Endothelial cell of umbilical vein (primary cell): ENCODE measurements at regions not wholly inside any gene's neighbourhood (a gene's known extent, or its start where the extent isn't known, plus 50 kb on each side); places are given as distances from the start of the nearest gene placed in this dataset.

ENCODE experiments used
- BruUV-seq: library from RNA; stranded (reverse); fragments of 400-500 nt; replicated peaks from 2 replicates; lab custom pipeline; 2021; lab: Mats Ljungman, UMichigan
- CTCF ChIA-PET: fragments of 300-600, 350-600 bp; sonication (Branson Sonifier 250); formaldehyde crosslinking; loops from one replicate; lab custom pipeline; 2021; ENCODE audit warnings: antibody characterized with exemption, inconsistent platforms; lab: Charles Lee
- POLR2A ChIA-PET: fragments of 300-600, 350-600 bp; sonication (Branson Sonifier 250); formaldehyde crosslinking; loops from one replicate; lab custom pipeline; 2021; ENCODE audit warnings: antibody characterized with exemption, inconsistent platforms; lab: Charles Lee
- DNase-seq: peaks from one replicate; pipeline ENCODE4 v3.0.0-alpha.2; 2011; ENCODE audit warnings: low read depth, low spot score
- FAIRE-seq: peaks from 2 replicates; lab custom pipeline; 2011; peaks lifted over from hg19 to GRCh38; lab: Jason Lieb, UNC
- H2AFZ ChIP-seq: 2 replicates; pipeline ENCODE4 v1.6.0; 2012; ENCODE audit warnings: low read depth, low read length, control low read depth, inconsistent platforms
- H3K27ac ChIP-seq: 2 replicates; pipeline ENCODE4 v1.5.1; 2011; ENCODE audit warnings: low read depth, mild to moderate bottlenecking, control low read depth, low read length, moderate library complexity; ENCODE audit not compliant: insufficient read depth
- H3K27me3 ChIP-seq, 2 experiments: 2 replicates each; pipeline versions ENCODE4 v1.6.0 to v1.6.1; 2011; ENCODE audit warnings: low read length in 2 of 2, mixed read lengths in 1 of 2; ENCODE audit not compliant: control insufficient read depth in 2 of 2, insufficient read depth in 2 of 2
- H3K36me3 ChIP-seq, 2 experiments: 2 replicates in 1 of 2; 3 replicates in 1 of 2; pipeline ENCODE4 v1.5.1; 2011; ENCODE audit warnings: low read length in 2 of 2, mild to moderate bottlenecking in 1 of 2, moderate library complexity in 1 of 2; ENCODE audit not compliant: control insufficient read depth in 2 of 2, insufficient read depth in 2 of 2; ENCODE audit errors: extremely low read depth in 1 of 2
- H3K4me1 ChIP-seq: 3 replicates; pipeline ENCODE4 v1.5.1; 2011; ENCODE audit warnings: mild to moderate bottlenecking, low read length; ENCODE audit not compliant: control insufficient read depth, insufficient read depth; ENCODE audit errors: extremely low read depth
- H3K4me2 ChIP-seq: 2 replicates; pipeline ENCODE4 v1.6.1; 2011; ENCODE audit warnings: low read length, control low read depth, mixed read lengths; ENCODE audit not compliant: insufficient read depth
- H3K4me3 ChIP-seq, 3 experiments: fragments of 200-600 bp in 1 of 3; sonication (generic), shearing (Covaris generic) in 1 of 3; replicated peaks in 1 of 3; 2 replicates each; pipeline ENCODE4 v1.5.1; 2011 to 2016; ENCODE audit warnings: control low read depth in 3 of 3, low read length in 3 of 3, mild to moderate bottlenecking in 2 of 3, inconsistent platforms in 1 of 3, low read depth in 1 of 3, moderate library complexity in 1 of 3; ENCODE audit not compliant: insufficient read depth in 1 of 3
- H3K79me2 ChIP-seq: 2 replicates; pipeline ENCODE4 v1.6.0; 2012; ENCODE audit warnings: low read length, inconsistent platforms; ENCODE audit not compliant: control insufficient read depth, insufficient read depth
- H3K9ac ChIP-seq: replicated peaks from 2 replicates; pipeline ENCODE3; 2011; ENCODE audit warnings: low read length, control low read depth; ENCODE audit not compliant: insufficient read depth; ENCODE audit errors: extremely low read depth
- H3K9me1 ChIP-seq: replicated peaks from 3 replicates; pipeline ENCODE4 v1.6.0; 2011; ENCODE audit warnings: mild to moderate bottlenecking, low read length; ENCODE audit not compliant: control insufficient read depth, insufficient read depth; ENCODE audit errors: extremely low read depth
- H3K9me3 ChIP-seq: replicated peaks from 2 replicates; pipeline ENCODE4 v1.5.1; 2012; ENCODE audit warnings: low read length, inconsistent platforms; ENCODE audit not compliant: control insufficient read depth, insufficient read depth
- H4K20me1 ChIP-seq: replicated peaks from 2 replicates; pipeline ENCODE3; 2011; ENCODE audit warnings: mild to moderate bottlenecking, low read length; ENCODE audit not compliant: control insufficient read depth, insufficient read depth; ENCODE audit errors: extremely low read depth
- CTCF ChIP-seq, 2 donors: IDR thresholded peaks; 1 replicate in 1 of 2; 2 replicates in 1 of 2; pipeline ENCODE4 v1.5.1; 2011; ENCODE audit warnings: low read length in 2 of 2, mild to moderate bottlenecking in 2 of 2, moderate library complexity in 2 of 2, control low read depth in 1 of 2, inconsistent platforms in 1 of 2, low read depth in 1 of 2; ENCODE audit not compliant: insufficient read depth in 1 of 2; ENCODE audit errors: extremely low read depth in 1 of 2
- EZH2 ChIP-seq: IDR thresholded peaks from 2 replicates; pipeline ENCODE4 v1.6.1; 2012; ENCODE audit warnings: borderline replicate concordance, low read depth, mild to moderate bottlenecking, moderate library complexity, low read length, inconsistent platforms; ENCODE audit not compliant: severe bottlenecking
- FOS ChIP-seq: IDR thresholded peaks from 2 replicates; pipeline ENCODE4 v1.6.1; 2011; ENCODE audit warnings: mild to moderate bottlenecking, low read length, moderate library complexity, borderline replicate concordance; ENCODE audit not compliant: insufficient read depth
- GATA2 ChIP-seq: IDR thresholded peaks from 2 replicates; pipeline ENCODE4 v1.7.0; 2011; ENCODE audit warnings: low read depth, mild to moderate bottlenecking, moderate library complexity, mixed read lengths, low read length; ENCODE audit not compliant: insufficient read length, insufficient read depth
- JUN ChIP-seq: IDR thresholded peaks from 2 replicates; pipeline ENCODE4 v1.6.1; 2011; ENCODE audit warnings: borderline replicate concordance, low read depth; ENCODE audit not compliant: insufficient read length, insufficient read depth
- MAX ChIP-seq: IDR thresholded peaks from 2 replicates; pipeline ENCODE4 v1.6.1; 2011; ENCODE audit not compliant: insufficient read depth, insufficient read length
- MYC ChIP-seq: IDR thresholded peaks from one replicate; pipeline ENCODE4 v1.6.1; 2011; ENCODE audit warnings: mild to moderate bottlenecking, low read depth, low read length
- POLR2A ChIP-seq: IDR thresholded peaks from 2 replicates; pipeline ENCODE4 v1.6.1; 2012; ENCODE audit warnings: low read depth, mild to moderate bottlenecking, control low read depth, low read length
- POLR2AphosphoS5 ChIP-seq: IDR thresholded peaks from 2 replicates; pipeline ENCODE4 v1.6.1; 2012; ENCODE audit warnings: low read depth, mild to moderate bottlenecking, control low read depth, low read length, moderate library complexity; ENCODE audit not compliant: insufficient read depth
- dilution Hi-C: fragments of 300-500 bp; cut with MboI; formaldehyde crosslinking; loops from one replicate; pipeline ENCODE4 v1.15.0; 2019; ENCODE audit warnings: low sequenced_read_pairs; ENCODE audit not compliant: extremely low pct_ligation_motif_present
- intact Hi-C: fragments of 100-400 bp; cut with micrococcal nuclease; formaldehyde crosslinking; loops from one replicate; pipeline ENCODE4 v1.10.0; 2022

GRCh38 chr2:48006094-48006493 is 99.8 kb upstream of the FBXO11 start:
- Histone ChIP-seq H3K27me3 (peaks cover 0 to 1% of the 10 kb centered on the region in 2 experiments), H3K9ac (no peak overlapping the region), H3K79me2 (no peaks in the 10 kb centered on the region), H3K4me1 (no peaks in the 10 kb centered on the region), H3K4me3 (no peak overlapping the region), H3K9me3 (no peaks in the 10 kb centered on the region), H2AFZ (no peak overlapping the region), H3K9me1 (no peaks in the 10 kb centered on the region), H4K20me1 (no peaks in the 10 kb centered on the region), H3K27ac (no peak overlapping the region), H3K36me3 (no peaks in the 10 kb centered on the region), H3K4me2 (no peak overlapping the region)
- ChIA-PET POLR2A (no interaction called here), CTCF (no interaction called here)
- intact Hi-C loops (no loop called here), dilution Hi-C loops (no loop called here)
- TF ChIP-seq MAX (no peak), CTCF (IDR thresholded peaks at IDR 0.05; ENCODE audit: extremely low read depth in 1 of 2, insufficient read depth in 1 of 2, low read depth in 1 of 2, low read length in 2 of 2) (no peak), MYC (no peak), FOS (no peak), JUN (no peak), GATA2 (no peak), POLR2A (no peak), EZH2 (no peak), POLR2AphosphoS5 (no peak)
- no peak for DNase-seq
- FAIRE-seq: no peak
- no TSS peak for BruUV-seq
